GM12878 (cell line): ENCODE measurements at regions not wholly inside any gene's neighbourhood (a gene's known extent, or its start where the extent isn't known, plus 50 kb on each side); places are given as distances from the start of the nearest gene placed in this dataset.

ENCODE experiments used
- ATAC-seq: fragments of 200-7000 bp; cut with Tn5 transposase; 3 replicates; pipeline ENCODE4 v1.9.1; 2020; ENCODE audit warnings: mild to moderate bottlenecking, moderate library complexity
- BruUV-seq: library from RNA; stranded (reverse); fragments of 400-500 nt; replicated peaks from 2 replicates; lab custom pipeline; 2021; lab: Mats Ljungman, UMichigan
- CTCF ChIA-PET: fragments of 300-600 bp; sonication (Branson Sonifier 250); formaldehyde crosslinking; extraction: SDS; loops from one replicate; lab custom pipeline; 2021; ENCODE audit warnings: inconsistent platforms; lab: Yijun Ruan, JAX
- POLR2A ChIA-PET: fragments of 350-600 bp; formaldehyde crosslinking; extraction: SDS; loops from one replicate; lab custom pipeline; 2021; ENCODE audit warnings: inconsistent platforms; lab: Charles Lee
- RAD21 ChIA-PET: fragments of 300-600 bp; sonication (Branson Sonifier 250); formaldehyde crosslinking; loops from one replicate; lab custom pipeline; 2023; ENCODE audit warnings: antibody characterized with exemption; ENCODE audit not compliant: unreplicated experiment; lab: Charles Lee
- SMC1A ChIA-PET: fragments of 300-600 bp; sonication (Branson Sonifier 250); formaldehyde crosslinking; loops from one replicate; lab custom pipeline; 2023; ENCODE audit not compliant: unreplicated experiment, uncharacterized antibody; lab: Charles Lee
- DNase-seq: peaks from one replicate; pipeline ENCODE4 v3.0.0-alpha.2; 2011; ENCODE audit warnings: low read depth, low spot score
- FAIRE-seq: peaks from 3 replicates; lab custom pipeline; 2011; peaks lifted over from hg19 to GRCh38; lab: Jason Lieb, UNC
- H2AFZ ChIP-seq: 2 replicates; pipeline ENCODE4 v1.6.0; 2011; ENCODE audit warnings: low read depth, low read length, control low read depth; ENCODE audit not compliant: control insufficient read depth
- H3K27ac ChIP-seq: 2 replicates; pipeline ENCODE4 v1.5.1; 2011; ENCODE audit warnings: control low read depth; ENCODE audit not compliant: control insufficient read depth, insufficient read depth
- H3K27me3 ChIP-seq, 2 experiments: replicated peaks in 1 of 2; 2 replicates each; pipeline versions ENCODE4 v1.6.0 to v1.6.1; 2011; ENCODE audit warnings: low read length in 1 of 2; ENCODE audit not compliant: control insufficient read depth in 2 of 2, insufficient read depth in 2 of 2
- H3K36me3 ChIP-seq, 2 experiments: 2 replicates each; pipeline ENCODE4 v1.5.1; 2011; ENCODE audit warnings: low read length in 1 of 2; ENCODE audit not compliant: control insufficient read depth in 2 of 2, insufficient read depth in 2 of 2
- H3K4me1 ChIP-seq: 2 replicates; pipeline ENCODE4 v1.6.1; 2011; ENCODE audit warnings: mild to moderate bottlenecking, low read length, moderate library complexity, mixed read lengths; ENCODE audit not compliant: control insufficient read depth, insufficient read depth
- H3K4me2 ChIP-seq: 2 replicates; pipeline ENCODE4 v1.6.0; 2011; ENCODE audit warnings: control low read depth; ENCODE audit not compliant: control insufficient read depth, insufficient read depth
- H3K4me3 ChIP-seq: fragments of 200-600 bp; sonication (generic); 2 replicates; pipeline ENCODE4 v1.5.1; 2016
- H3K79me2 ChIP-seq: 2 replicates; pipeline ENCODE4 v1.6.0; 2011; ENCODE audit warnings: low read length; ENCODE audit not compliant: control insufficient read depth, insufficient read depth
- H3K9ac ChIP-seq: 2 replicates; pipeline ENCODE4 v1.8.0; 2011; ENCODE audit warnings: low read length, control low read depth, mixed read lengths; ENCODE audit not compliant: control insufficient read depth, insufficient read depth
- H3K9me3 ChIP-seq: replicated peaks from 3 replicates; pipeline ENCODE4 v1.5.1; 2011; ENCODE audit warnings: mild to moderate bottlenecking, low read length; ENCODE audit not compliant: control insufficient read depth, insufficient read depth
- H4K20me1 ChIP-seq: 2 replicates; pipeline ENCODE4 v1.6.0; 2011; ENCODE audit not compliant: control insufficient read depth, insufficient read depth
- ATF3 ChIP-seq: IDR thresholded peaks from 2 replicates; pipeline ENCODE4 v1.6.1; 2011; ENCODE audit warnings: low read depth, mild to moderate bottlenecking, low read length, moderate library complexity, borderline replicate concordance; ENCODE audit errors: extremely low read depth
- EP300 ChIP-seq, 2 experiments: fragments of 150-350 bp in 1 of 2; IDR thresholded peaks; 2 replicates each; pipeline ENCODE4 v1.6.1; 2011 to 2012; ENCODE audit warnings: low read depth in 2 of 2, low read length in 2 of 2, borderline replicate concordance in 1 of 2, improper control_type of control experiment in 1 of 2, inconsistent platforms in 1 of 2; ENCODE audit not compliant: control insufficient read depth in 1 of 2
- EZH2 ChIP-seq: IDR thresholded peaks from 2 replicates; pipeline ENCODE4 v1.6.1; 2012; ENCODE audit warnings: low read depth, mild to moderate bottlenecking, control low read depth, inconsistent platforms, low read length, borderline replicate concordance; ENCODE audit not compliant: control insufficient read depth
- FOXM1 ChIP-seq: IDR thresholded peaks from 2 replicates; pipeline ENCODE4 v1.6.1; 2012; ENCODE audit warnings: low read depth, mild to moderate bottlenecking, inconsistent platforms, low read length, moderate library complexity
- JUND ChIP-seq: IDR thresholded peaks from 2 replicates; pipeline ENCODE4 v1.6.1; 2012; ENCODE audit warnings: low read depth, mild to moderate bottlenecking, low read length, improper control_type of control experiment, moderate library complexity
- KDM1A ChIP-seq: fragments of 200-600 bp; sonication (generic); IDR thresholded peaks from 2 replicates; pipeline ENCODE4 v1.6.1; 2016; ENCODE audit warnings: borderline replicate concordance
- NR2C1 ChIP-seq: fragments of 450-650 bp; IDR thresholded peaks from 2 replicates; pipeline ENCODE4 v1.6.1; 2017; ENCODE audit warnings: antibody characterized with exemption, mild to moderate bottlenecking, moderate library complexity
- NRF1 ChIP-seq: conservative IDR thresholded peaks from 2 replicates; pipeline ENCODE4 v1.6.1; 2011; ENCODE audit warnings: mild to moderate bottlenecking, low read depth, low read length, improper control_type of control experiment
- PAX8 ChIP-seq: fragments of 450-650 bp; IDR thresholded peaks from 2 replicates; pipeline ENCODE4 v1.6.1; 2017; ENCODE audit warnings: mild to moderate bottlenecking, moderate library complexity
- RCOR1 ChIP-seq: conservative IDR thresholded peaks from 2 replicates; pipeline ENCODE4 v1.6.1; 2012; ENCODE audit warnings: low read depth, low read length, improper control_type of control experiment
- RUNX3 ChIP-seq: IDR thresholded peaks from 2 replicates; pipeline ENCODE4 v1.6.1; 2012; ENCODE audit warnings: low read length, inconsistent platforms
- SMARCA5 ChIP-seq: fragments of 450-650 bp; IDR thresholded peaks from 2 replicates; pipeline ENCODE4 v1.6.1; 2017; ENCODE audit warnings: mild to moderate bottlenecking
- SREBF2 ChIP-seq: IDR thresholded peaks from 2 replicates; pipeline ENCODE4 v1.6.1; 2012; ENCODE audit warnings: mild to moderate bottlenecking, low read length
- TAF1 ChIP-seq: IDR thresholded peaks from 2 replicates; pipeline ENCODE4 v1.6.1; 2011; ENCODE audit warnings: mild to moderate bottlenecking, low read depth, low read length, borderline replicate concordance
- ZNF274 ChIP-seq: IDR thresholded peaks from one replicate; pipeline ENCODE4 v1.8.0; 2011; ENCODE audit not compliant: insufficient read length, insufficient read depth
- WGBS: methylation state at CpG from one replicate; pipeline ENCODE4 v1.1.6; 2016; ENCODE audit warnings: low lambda C conversion rate; ENCODE audit not compliant: insufficient replicate concordance, insufficient coverage; ENCODE audit errors: missing lambda C conversion rate; 5-methylcytosine and 5-hydroxymethylcytosine counted together
- in situ Hi-C: fragments of 300-500 bp; cut with MboI; formaldehyde crosslinking; loops from 9 replicates; pipeline ENCODE4 v1.14.3; 2018; ENCODE audit warnings: mixed read lengths
- intact Hi-C: fragments of 100-400 bp; cut with micrococcal nuclease; formaldehyde crosslinking; loops from one replicate; pipeline ENCODE4 v1.14.2; 2022; ENCODE audit not compliant: unreplicated experiment
- TF ChIP-seq, protein P1 (sequence below): fragments of 450-650 bp; IDR thresholded peaks from 2 replicates; pipeline ENCODE4 v1.6.1; 2017; ENCODE audit warnings: mild to moderate bottlenecking
- TF ChIP-seq, protein P2 (sequence below): fragments of 450-650 bp; conservative IDR thresholded peaks from 2 replicates; pipeline ENCODE4 v1.6.1; 2017; ENCODE audit warnings: mild to moderate bottlenecking, moderate library complexity

DNA sequence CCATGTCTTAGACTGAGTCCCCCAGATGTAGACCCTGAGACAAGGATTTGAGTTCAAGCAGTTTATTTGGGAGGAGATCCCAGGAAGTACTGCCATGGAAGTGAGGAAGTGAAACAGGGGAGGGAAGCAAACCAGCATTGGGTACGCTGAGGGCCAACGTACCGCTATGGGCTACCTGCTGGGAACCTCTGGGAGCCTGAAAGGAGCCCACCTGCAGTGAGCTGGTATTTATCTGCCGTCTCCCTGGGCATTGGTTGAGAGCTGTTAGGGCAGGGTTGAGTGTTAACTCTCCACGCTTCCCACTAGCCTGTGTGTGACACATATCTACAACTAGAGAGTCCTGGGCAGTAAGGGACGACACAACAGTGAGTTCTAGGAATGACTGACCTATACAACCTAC, 131.6 kb upstream of the SLC24A2 start (continued):
- no peak for TF ChIP-seq ATF3
- no peak for TF ChIP-seq ZNF274
- no peak for TF ChIP-seq KDM1A
- no peak for TF ChIP-seq JUND
- no peak for TF ChIP-seq NRF1
- TF ChIP-seq NR2C1, result no peak
- TF ChIP-seq, all 136 proteins: peak for 0

GRCh38 chr9:19918630-19919029, 129.8 kb upstream of the SLC24A2 start:
- H3K4me3 ChIP-seq, result no peak overlapping the region
- H3K79me2 ChIP-seq, result no peaks in the 10 kb centered on the region
- H2AFZ ChIP-seq, result no peak overlapping the region
- BruUV-seq, result no TSS peak
- no peak overlapping the region for H3K9ac ChIP-seq
- no peaks in the 10 kb centered on the region; a peak in 1 of 4 replicates for H3K27me3 ChIP-seq
- no peak overlapping the region for H3K4me2 ChIP-seq
- POLR2A ChIA-PET, result no interaction called here
- RAD21 ChIA-PET, result interaction anchor here (0.6 kb wide), 1 partner anchor 448 kb away, joined by 3 read pairs; no protein-coding TSS in a partner anchor
- no peak overlapping the region for H3K27ac ChIP-seq
- CTCF ChIA-PET, result interaction anchor here (1.1 kb wide), 1 partner anchor 28 kb away, joined by 3 read pairs; no protein-coding TSS in a partner anchor
- FAIRE-seq (no peak), ATAC-seq (no peak), DNase-seq (no peak)
- no peaks in the 10 kb centered on the region for H4K20me1 ChIP-seq
- SMC1A ChIA-PET, result interaction anchor here (0.7 to 1.3 kb wide), 4 partner anchors 11 to 1192 kb away, joined by 3 read pairs; no protein-coding TSS in a partner anchor
- H3K36me3 ChIP-seq, result no peaks in the 10 kb centered on the region
- H3K9me3 ChIP-seq, result no peaks in the 10 kb centered on the region
- 0% methylated on average over 1 of the region's 1 CpG for WGBS
- intact Hi-C loops, result no loop called here
- H3K4me1 ChIP-seq, result no peaks in the 10 kb centered on the region
- in situ Hi-C loops, result no loop called here
- TF ChIP-seq, protein P1, sequence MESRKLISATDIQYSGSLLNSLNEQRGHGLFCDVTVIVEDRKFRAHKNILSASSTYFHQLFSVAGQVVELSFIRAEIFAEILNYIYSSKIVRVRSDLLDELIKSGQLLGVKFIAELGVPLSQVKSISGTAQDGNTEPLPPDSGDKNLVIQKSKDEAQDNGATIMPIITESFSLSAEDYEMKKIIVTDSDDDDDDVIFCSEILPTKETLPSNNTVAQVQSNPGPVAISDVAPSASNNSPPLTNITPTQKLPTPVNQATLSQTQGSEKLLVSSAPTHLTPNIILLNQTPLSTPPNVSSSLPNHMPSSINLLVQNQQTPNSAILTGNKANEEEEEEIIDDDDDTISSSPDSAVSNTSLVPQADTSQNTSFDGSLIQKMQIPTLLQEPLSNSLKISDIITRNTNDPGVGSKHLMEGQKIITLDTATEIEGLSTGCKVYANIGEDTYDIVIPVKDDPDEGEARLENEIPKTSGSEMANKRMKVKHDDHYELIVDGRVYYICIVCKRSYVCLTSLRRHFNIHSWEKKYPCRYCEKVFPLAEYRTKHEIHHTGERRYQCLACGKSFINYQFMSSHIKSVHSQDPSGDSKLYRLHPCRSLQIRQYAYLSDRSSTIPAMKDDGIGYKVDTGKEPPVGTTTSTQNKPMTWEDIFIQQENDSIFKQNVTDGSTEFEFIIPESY, result no peak
- TF ChIP-seq RCOR1, result no peak
- TF ChIP-seq, protein P2, sequence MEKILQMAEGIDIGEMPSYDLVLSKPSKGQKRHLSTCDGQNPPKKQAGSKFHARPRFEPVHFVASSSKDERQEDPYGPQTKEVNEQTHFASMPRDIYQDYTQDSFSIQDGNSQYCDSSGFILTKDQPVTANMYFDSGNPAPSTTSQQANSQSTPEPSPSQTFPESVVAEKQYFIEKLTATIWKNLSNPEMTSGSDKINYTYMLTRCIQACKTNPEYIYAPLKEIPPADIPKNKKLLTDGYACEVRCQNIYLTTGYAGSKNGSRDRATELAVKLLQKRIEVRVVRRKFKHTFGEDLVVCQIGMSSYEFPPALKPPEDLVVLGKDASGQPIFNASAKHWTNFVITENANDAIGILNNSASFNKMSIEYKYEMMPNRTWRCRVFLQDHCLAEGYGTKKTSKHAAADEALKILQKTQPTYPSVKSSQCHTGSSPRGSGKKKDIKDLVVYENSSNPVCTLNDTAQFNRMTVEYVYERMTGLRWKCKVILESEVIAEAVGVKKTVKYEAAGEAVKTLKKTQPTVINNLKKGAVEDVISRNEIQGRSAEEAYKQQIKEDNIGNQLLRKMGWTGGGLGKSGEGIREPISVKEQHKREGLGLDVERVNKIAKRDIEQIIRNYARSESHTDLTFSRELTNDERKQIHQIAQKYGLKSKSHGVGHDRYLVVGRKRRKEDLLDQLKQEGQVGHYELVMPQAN, result no peak
- no peak for TF ChIP-seq RUNX3
- no peak for TF ChIP-seq PAX8
- no peak for TF ChIP-seq TAF1
- no peak for TF ChIP-seq SREBF2
- no peak for TF ChIP-seq EP300 (IDR thresholded peaks at IDR 0.05; ENCODE audit: borderline replicate concordance in 1 of 2, control insufficient read depth in 1 of 2, low read depth in 2 of 2, low read length in 2 of 2)
- no peak for TF ChIP-seq EZH2
- no peak for TF ChIP-seq FOXM1
- TF ChIP-seq SMARCA5, result no peak
